Activated T-cell treated with anti-CD3 and anti-CD28 coated beads, Interleukin-2, amount 50 U/mL, for 24 hours (primary cell): ENCODE measurements at regions not wholly inside any gene's neighbourhood (a gene's known extent, or its start where the extent isn't known, plus 50 kb on each side); places are given as distances from the start of the nearest gene placed in this dataset.
A peak's percentile ranks its signal among the peaks of the same experiment; 100 is the strongest.

Source experiments
- DNase-seq: peaks from one replicate; pipeline ENCODE4 v3.0.0-alpha.2; 2020
- H3K27ac Mint-ChIP-seq: 2 replicates; pipeline ENCODE4 v1.8.0; 2020; ENCODE audit warnings: mild to moderate bottlenecking, mixed read lengths
- H3K27me3 Mint-ChIP-seq: 2 replicates; pipeline ENCODE4 v1.8.0; 2020; ENCODE audit warnings: mixed read lengths
- H3K36me3 Mint-ChIP-seq: 2 replicates; pipeline ENCODE4 v1.8.0; 2020; ENCODE audit warnings: low read depth, mixed read lengths
- H3K4me1 Mint-ChIP-seq: 2 replicates; pipeline ENCODE4 v1.8.0; 2020; ENCODE audit warnings: low read depth, mixed read lengths
- H3K4me3 Mint-ChIP-seq: 2 replicates; pipeline ENCODE4 v1.8.0; 2020; ENCODE audit warnings: mild to moderate bottlenecking, moderate library complexity, mixed read lengths
- H3K9me3 Mint-ChIP-seq: 2 replicates; pipeline ENCODE4 v1.8.0; 2020; ENCODE audit warnings: mixed read lengths

DNA sequence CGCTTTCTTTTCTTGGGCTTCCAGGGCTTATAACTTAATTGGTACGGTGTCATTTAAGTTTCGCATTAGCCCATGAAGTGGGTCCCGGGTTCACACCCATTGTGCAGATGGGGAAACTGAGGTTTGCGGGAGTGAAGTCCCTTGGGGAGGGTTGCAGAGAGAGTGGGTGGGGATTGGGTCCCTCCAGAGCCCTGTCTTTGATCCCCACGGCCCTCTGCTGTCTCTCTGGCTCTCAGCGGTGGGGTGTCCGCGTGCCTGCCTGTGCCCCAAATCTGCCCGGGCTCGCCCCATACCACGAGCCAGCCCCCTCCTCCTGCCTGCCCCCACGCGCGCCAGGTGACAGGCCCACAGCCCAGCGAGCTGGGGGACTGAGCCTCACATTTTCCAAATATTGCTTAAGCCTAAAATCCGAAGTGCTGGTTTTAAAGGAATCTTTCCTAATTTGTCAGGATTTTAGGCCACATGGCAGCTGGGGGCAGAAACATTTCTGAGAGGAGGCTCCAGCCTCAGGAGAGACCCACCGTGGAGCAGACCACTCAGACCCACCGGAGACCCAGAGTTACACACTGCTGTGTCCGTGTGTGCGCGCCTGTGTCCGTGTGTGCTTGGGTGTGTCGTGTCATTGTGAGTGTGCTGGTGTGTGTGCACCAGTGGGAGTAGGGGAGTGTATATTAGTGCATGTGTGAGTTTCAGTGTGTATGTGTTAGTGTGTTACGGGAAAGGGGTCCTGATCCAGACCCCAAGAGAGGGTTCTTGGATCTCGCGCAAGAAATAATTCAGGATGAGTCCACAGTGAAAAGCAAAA, 159.5 kb upstream of the IER5L start:
- Mint-ChIP-seq H3K9me3 (no peaks in the 10 kb centered on the region), H3K36me3 (no peaks in the 10 kb centered on the region), H3K4me1 (peaks cover 31% of the 10 kb centered on the region), H3K4me3 (no peak overlapping the region), H3K27me3 (no peaks in the 10 kb centered on the region), H3K27ac (no peak overlapping the region)
- DNase-seq, result no peak

DNA sequence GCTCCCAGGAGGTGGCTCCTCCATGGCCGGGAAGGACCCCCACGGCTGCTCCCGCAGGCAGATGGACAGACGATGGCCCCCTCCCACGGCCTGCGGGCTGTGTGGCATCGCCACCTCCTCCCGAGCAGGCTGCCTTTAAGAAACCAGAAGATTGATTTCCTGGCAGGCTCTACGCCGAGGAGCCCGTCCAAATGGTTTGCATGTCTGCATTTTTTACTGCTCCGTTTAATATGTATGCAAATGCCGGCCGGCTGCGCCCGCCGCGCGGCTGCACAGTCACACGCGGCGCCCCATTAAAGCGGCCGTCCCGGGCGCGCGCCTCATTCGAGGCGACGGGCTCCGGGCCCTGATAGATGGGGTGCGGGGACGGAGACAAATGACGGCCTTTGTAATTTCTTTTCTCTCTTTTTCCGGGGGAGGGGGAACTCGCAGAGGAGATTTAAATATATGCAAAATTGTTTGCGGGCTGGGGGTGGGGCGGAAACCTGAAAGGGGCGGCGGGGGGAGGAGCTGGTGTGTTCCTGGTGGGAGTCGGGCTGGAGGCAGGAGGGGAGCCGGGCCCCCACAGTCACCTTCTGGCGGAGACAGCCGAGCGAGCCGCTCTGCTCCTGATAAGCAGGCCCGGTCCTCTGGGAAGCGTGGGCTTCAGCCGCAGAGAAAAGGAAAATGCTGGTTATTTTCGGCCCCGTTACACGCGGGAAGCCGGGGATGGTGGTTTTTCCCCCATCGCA, 158.7 kb upstream of the IER5L start:
- peak; percentile 62 for DNase-seq
- H3K27ac Mint-ChIP-seq, result peak overlapping the region; percentile 26
- no peaks in the 10 kb centered on the region for H3K9me3 Mint-ChIP-seq
- H3K27me3 Mint-ChIP-seq, result no peaks in the 10 kb centered on the region
- H3K4me1 Mint-ChIP-seq, result peaks cover 31% of the 10 kb centered on the region
- H3K36me3 Mint-ChIP-seq, result no peaks in the 10 kb centered on the region
- peak overlapping the region; percentile 65 for H3K4me3 Mint-ChIP-seq

DNA sequence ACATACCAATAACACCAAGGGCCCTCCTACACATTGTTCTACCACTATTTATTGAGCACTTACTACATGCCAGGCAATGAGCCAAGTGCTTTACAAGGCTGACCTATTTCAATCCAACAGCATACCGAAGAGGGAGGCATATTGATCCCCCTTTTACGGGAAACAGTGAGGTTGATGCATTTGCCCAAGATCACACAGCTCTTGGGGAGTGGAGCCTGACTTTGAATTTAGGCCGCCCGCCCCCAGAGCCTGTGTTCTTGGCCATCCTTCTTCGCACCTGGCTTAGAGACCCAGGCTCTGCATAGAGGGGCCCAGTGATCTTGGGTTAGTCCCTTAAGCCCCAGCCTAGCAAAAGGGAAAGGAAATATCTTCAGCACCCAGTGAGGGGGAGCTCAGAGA, 158.1 kb upstream of the IER5L start:
- Mint-ChIP-seq H3K9me3 (peaks cover 2% of the 10 kb centered on the region), H3K27ac (no peak overlapping the region), H3K36me3 (no peaks in the 10 kb centered on the region), H3K4me3 (peak overlapping the region; percentile 65), H3K27me3 (no peaks in the 10 kb centered on the region), H3K4me1 (peaks cover 31% of the 10 kb centered on the region)
- no peak for DNase-seq

DNA sequence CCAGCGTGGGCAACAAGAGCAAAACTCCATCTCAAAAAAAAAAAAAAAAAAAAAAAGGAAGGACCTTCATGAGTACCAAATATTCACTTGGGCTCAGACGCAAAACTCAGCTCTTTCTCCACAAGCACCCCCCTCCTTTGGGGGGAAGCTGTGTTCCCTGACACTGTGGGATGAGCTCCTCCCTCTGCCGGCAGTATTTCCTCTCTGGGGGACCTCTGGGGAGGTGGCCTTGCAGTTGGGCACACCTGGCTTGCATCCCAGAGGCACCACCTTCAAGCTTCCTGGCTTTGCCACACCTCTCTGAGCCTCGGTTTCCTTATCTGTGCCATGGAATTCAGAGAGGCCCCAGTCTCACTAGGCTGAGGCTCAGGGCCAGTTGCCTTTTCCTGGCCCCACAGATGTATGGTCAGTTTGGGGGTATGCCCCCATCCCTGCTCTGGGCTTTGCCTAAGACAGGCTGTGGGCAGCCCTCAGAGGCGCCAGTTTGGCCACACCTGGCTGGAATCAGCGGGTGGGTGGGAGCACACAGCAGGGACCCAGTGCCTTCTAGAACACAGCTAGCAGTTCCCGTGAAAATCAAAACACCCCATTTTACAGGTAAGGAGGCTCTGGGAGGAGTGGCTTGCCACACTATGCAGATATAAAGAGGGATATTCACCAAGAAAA, 157.5 kb upstream of the IER5L start:
- DNase-seq, result no peak
- Mint-ChIP-seq H3K4me3 (no peak overlapping the region), H3K36me3 (no peaks in the 10 kb centered on the region), H3K4me1 (peaks cover 31% of the 10 kb centered on the region), H3K9me3 (peaks cover 8% of the 10 kb centered on the region), H3K27ac (no peak overlapping the region), H3K27me3 (no peaks in the 10 kb centered on the region)

DNA sequence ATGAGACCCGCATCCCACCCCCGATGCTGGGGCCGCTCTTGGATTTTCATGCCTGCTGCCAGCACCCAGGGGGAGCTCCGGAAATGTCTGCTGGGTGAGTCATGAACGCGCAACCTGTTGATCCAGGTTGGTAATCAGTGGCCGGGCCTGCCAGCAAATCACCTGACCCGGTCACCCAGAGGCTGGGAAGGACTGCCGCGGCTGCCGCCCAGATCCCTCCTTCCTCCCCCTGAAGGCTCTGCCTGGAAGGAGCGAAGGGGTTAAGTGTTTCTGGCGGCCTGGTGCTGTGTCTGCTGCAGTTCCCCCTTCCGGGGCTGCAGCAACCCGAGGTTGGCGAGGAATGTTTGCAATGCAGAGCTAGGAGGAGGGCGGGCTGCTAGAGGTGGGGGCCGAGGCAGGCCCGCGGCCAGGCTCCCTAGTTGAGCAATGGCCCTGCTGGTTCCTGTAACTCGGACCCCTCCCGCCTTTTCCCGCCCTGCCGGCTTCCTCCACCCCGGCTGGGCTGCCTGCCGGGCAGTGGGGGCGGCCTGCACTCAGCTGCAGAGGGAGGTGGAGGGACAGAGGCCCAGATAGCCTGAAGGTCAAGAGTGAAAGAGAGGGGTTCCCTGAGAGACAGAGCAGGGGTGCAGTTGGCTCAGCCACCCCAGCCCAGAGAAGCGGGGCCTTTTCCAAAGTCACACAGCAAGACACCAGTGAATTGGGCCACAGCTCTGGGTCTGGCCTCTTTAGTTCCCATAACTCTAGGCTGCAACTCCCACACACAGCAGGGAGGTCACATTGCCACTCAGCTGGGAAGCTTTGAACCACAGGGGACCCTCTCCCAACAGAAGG, 156.3 kb upstream of the IER5L start:
- H3K4me3 Mint-ChIP-seq, result peak overlapping the region; percentile 35
- no peaks in the 10 kb centered on the region for H3K27me3 Mint-ChIP-seq
- H3K27ac Mint-ChIP-seq, result peak overlapping the region; percentile 2
- H3K4me1 Mint-ChIP-seq, result peaks cover 31% of the 10 kb centered on the region
- H3K9me3 Mint-ChIP-seq, result peaks cover 10% of the 10 kb centered on the region
- no peaks in the 10 kb centered on the region for H3K36me3 Mint-ChIP-seq
- peak; percentile 53 for DNase-seq

DNA sequence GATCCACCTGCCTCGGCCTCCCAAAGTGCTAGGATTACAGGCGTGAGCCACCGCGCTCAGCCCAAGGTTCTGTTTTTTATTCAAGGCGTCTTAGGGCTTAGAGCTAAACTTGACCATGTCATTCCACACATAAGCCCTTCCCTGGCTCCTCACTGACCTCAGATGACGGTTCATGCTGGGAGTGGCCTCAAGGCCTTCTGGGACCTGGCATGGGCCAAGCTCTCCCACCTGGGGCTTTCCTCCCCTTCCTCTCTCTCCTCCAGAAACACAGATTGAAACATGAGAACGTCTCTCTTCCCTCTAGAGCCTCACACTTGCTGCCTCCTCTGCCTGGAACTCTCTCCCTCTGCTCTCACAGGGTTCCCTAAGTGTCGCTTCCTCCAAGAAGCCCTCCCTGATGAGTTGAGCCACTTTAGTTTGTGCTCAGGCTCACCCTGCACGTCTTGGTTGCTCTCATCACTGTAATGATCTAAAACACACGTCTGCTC, 155.6 kb upstream of the IER5L start:
- Mint-ChIP-seq H3K27me3 (no peaks in the 10 kb centered on the region), H3K36me3 (no peaks in the 10 kb centered on the region), H3K27ac (peak overlapping the region; percentile 2), H3K4me3 (no peak overlapping the region), H3K9me3 (peaks cover 10% of the 10 kb centered on the region), H3K4me1 (peaks cover 36% of the 10 kb centered on the region)
- no peak for DNase-seq

DNA sequence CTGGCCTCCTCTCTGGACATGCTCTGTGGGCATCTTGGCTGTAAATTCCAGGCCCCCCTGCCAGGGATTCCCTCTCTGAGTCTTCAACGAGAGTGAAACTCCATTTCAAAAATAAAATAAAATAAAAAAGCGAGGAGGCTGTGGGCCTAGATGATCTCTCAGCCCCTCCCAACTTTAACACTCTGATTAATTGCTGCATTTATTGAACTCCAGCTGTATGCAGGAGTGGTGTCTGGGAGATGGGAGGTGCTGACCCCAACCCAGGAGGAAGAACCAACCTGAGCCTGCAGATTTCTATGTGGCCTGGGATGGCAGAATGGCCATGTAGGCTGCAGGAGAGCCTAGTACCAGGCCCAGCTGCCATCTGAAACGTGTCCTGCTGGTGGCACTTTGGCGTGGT, 154.5 kb upstream of the IER5L start:
- H3K4me1 Mint-ChIP-seq, result peaks cover 45% of the 10 kb centered on the region
- no peaks in the 10 kb centered on the region for H3K36me3 Mint-ChIP-seq
- H3K4me3 Mint-ChIP-seq, result no peak overlapping the region
- DNase-seq, result no peak
- H3K27ac Mint-ChIP-seq, result peak overlapping the region; percentile 33
- peaks cover 10% of the 10 kb centered on the region for H3K9me3 Mint-ChIP-seq
- no peaks in the 10 kb centered on the region for H3K27me3 Mint-ChIP-seq

DNA sequence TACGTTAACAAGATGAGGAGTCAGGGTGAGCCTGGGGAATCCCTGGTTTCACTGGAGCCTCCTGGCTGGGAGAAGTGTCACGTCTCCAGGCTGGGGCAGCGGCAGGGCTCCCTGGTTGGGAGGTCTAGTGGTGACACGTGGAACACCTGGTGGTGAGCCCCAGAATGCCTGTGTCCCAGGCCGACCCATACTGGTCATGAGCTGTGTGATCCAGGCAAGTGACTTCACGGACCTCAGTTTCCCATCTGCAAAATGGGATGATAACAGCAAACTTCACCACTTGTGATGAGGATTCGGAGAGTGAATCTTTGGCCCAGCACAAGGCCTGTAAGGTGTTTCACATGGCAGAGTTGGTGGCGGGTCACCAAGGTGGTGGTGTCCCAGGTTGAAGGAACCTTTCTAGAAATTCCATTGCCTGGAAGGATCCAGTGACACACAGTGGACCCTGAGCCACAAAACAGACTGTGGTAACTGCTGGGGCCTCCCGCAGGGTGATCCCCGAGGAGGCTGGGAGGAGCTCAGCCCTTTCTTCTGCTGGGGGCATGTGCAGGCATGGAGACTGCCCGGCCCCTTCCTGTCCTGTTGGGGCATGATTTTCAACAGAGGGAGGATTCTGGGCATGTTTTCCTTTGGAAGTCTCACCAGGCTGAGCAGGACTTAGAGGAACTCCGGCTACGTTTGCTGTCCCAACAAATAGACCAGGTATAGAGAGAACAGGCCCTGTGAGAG, 153.9 kb upstream of the IER5L start:
- H3K4me3 Mint-ChIP-seq, result no peak overlapping the region
- H3K36me3 Mint-ChIP-seq, result no peaks in the 10 kb centered on the region
- peaks cover 45% of the 10 kb centered on the region for H3K4me1 Mint-ChIP-seq
- peak overlapping the region; percentile 33 for H3K27ac Mint-ChIP-seq
- no peaks in the 10 kb centered on the region for H3K27me3 Mint-ChIP-seq
- peaks cover 10% of the 10 kb centered on the region for H3K9me3 Mint-ChIP-seq
- no peak for DNase-seq

DNA sequence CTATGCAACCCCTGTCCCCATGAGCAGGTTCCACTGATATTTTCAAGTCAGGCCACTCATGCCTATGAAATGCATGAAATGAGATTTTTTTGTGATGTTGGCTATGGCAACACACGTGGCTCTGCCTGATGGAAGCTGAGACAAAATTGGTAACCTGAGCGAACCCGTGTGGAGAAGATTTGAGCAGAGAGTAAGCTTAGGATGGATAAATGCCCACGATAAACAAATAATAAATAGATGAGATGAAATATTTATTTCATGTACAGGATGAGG, 153.4 kb upstream of the IER5L start:
- H3K4me1 Mint-ChIP-seq, result peaks cover 40% of the 10 kb centered on the region
- DNase-seq, result no peak
- no peaks in the 10 kb centered on the region for H3K27me3 Mint-ChIP-seq
- no peak overlapping the region for H3K4me3 Mint-ChIP-seq
- H3K9me3 Mint-ChIP-seq, result peaks cover 10% of the 10 kb centered on the region
- H3K36me3 Mint-ChIP-seq, result no peaks in the 10 kb centered on the region
- H3K27ac Mint-ChIP-seq, result no peak overlapping the region

DNA sequence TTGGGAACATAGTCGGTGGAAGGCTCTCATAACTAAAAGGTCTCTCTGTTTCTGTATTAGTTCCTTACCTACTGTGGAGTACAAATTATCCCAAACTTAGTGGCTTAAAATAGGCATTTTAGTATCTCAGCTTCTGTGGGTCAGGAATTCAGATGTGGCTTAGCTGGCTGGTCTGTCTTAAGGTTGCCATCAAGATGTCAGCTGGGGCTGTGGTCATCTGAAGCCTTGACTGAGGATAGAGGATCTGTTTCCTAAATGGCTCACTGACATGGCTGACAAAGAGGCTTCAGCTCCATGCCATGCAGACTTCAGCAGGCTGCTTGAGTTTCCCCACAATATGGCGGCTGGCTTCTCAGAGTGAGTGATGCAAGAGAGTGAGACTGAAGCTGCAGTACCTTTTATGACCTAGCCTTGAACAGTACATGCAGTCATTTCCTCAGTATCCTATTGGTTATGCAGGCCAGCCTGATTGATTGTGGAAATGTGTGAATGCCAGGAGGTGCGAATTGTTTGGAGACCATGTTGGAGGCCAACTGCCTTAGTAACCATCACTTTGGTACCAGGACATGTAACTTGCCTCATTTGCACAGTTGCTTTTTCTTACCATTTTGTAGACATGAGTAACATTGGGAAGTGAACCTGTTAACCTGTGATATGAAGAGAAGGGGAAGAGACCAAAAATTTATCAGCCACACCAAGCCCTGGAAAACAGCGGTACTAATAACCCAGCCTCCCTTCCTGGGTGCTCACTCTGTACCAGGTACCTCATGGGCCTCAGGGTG, 152.8 kb upstream of the IER5L start:
- peaks cover 35% of the 10 kb centered on the region for H3K4me1 Mint-ChIP-seq
- H3K4me3 Mint-ChIP-seq, result no peak overlapping the region
- no peaks in the 10 kb centered on the region for H3K36me3 Mint-ChIP-seq
- peaks cover 10% of the 10 kb centered on the region for H3K9me3 Mint-ChIP-seq
- H3K27me3 Mint-ChIP-seq, result no peaks in the 10 kb centered on the region
- no peak for DNase-seq
- no peak overlapping the region for H3K27ac Mint-ChIP-seq

DNA sequence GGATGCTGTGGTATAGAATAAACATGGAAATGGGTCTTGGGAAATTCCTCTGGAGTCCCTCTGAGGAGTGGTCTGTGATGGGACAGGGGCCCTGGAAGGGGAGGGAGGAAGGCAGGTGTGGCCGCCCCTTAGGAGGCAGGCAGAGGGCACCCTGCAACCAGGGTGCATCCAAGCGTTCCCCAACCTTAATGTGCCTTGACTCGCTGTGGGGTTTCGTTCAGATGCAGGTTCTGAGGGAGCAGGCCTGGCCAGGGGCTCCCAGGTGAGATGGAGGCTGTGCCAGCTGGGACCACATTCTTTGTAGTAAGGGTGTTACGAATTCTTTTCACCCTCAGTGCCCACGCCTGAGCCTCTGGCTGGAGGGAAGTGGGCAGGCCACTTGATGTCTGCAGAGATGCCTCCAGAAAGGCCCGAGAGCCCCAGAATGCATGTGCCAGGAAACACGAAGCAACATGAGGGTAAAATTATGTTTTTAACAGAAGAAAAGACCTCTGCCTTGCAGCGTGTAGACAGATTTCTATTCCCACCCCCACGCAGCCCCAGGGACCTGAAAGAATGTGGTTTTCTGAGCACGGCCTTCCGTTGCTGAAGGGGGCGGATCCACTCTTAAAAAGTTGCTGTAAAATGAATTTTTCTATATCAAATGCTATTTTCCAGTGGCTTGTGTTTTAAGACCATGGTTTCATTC, 150.4 kb upstream of the IER5L start:
- no peak for DNase-seq
- H3K9me3 Mint-ChIP-seq, result peaks cover 10% of the 10 kb centered on the region
- H3K36me3 Mint-ChIP-seq, result no peaks in the 10 kb centered on the region
- no peak overlapping the region for H3K4me3 Mint-ChIP-seq
- no peaks in the 10 kb centered on the region for H3K27me3 Mint-ChIP-seq
- peaks cover 23% of the 10 kb centered on the region for H3K4me1 Mint-ChIP-seq
- peak overlapping the region; percentile 33 for H3K27ac Mint-ChIP-seq

DNA sequence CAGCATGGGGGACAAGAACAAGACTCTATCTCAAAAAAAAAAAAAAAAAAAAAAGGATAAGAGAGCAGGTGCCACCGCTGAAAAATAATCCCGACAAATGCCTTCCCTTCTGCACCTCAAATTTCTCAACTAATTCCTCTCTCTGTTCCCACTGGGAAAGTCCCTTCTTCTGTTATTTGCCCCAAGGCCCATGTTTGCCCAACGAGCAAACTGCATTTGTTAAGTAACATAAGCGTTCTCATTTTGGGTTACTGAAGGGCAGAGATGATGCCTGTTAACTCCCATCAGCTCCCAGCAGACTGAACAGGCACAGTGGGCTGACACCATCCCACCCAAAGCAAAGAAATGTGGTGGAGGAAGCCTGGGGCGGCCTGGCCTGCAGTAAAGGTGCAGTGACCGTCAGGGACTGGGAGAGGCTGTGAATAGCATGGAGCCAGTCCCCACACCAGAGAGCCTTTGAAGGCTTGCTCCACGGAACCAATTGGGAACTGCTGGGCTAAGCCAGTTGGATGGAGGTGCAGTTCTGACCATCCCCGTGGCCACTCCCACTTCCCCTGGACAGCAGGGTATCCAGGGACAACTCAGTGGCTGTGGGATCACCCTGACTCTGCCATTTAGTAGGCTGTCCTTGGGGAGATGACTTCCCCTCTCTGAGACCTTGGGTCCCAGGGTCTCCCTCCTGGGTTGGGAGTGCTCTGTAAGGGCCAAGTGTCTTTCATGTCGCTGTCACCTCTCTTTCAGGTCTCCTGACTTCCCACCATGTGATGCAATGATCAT, 149.7 kb upstream of the IER5L start:
- DNase-seq, result no peak

More for the DNA sequence above, 149.7 kb upstream of the IER5L start:
- Mint-ChIP-seq H3K4me1 (peaks cover 28% of the 10 kb centered on the region), H3K27ac (peak overlapping the region; percentile 33), H3K27me3 (no peaks in the 10 kb centered on the region), H3K36me3 (no peaks in the 10 kb centered on the region), H3K4me3 (no peak overlapping the region), H3K9me3 (peaks cover 10% of the 10 kb centered on the region)
